Liver (tissue), 8 donors: ENCODE measurements at regions not wholly inside any gene's neighbourhood (a gene's known extent, or its start where the extent isn't known, plus 50 kb on each side); places are given as distances from the start of the nearest gene placed in this dataset.
"Not testable (repeated sequence)": the region's sequence is repeated elsewhere in the genome, so short reads cannot be mapped to it uniquely, and the experiment has no call there.

ENCODE experiments used
- DNase-seq: peaks from one replicate; pipeline ENCODE4 v3.0.0-alpha.2; 2017; ENCODE audit warnings: low spot score
- H3K27ac ChIP-seq, 2 donors: one replicate each; pipeline ENCODE4 v1.7.0; 2013; ENCODE audit warnings: inconsistent platforms in 2 of 2, low read length in 2 of 2, control low read depth in 1 of 2, low read depth in 1 of 2, mild to moderate bottlenecking in 1 of 2
- H3K27me3 ChIP-seq, 4 donors: one replicate each; pipeline versions ENCODE4 v1.6.1 to v1.7.0; 2013; ENCODE audit warnings: low read length in 3 of 4, inconsistent platforms in 1 of 4, mild to moderate bottlenecking in 1 of 4, moderate library complexity in 1 of 4; ENCODE audit not compliant: control insufficient read depth in 4 of 4, insufficient read depth in 4 of 4
- H3K36me3 ChIP-seq, 4 donors: one replicate each; pipeline versions ENCODE4 v1.6.1 to v1.7.0; 2013; ENCODE audit warnings: low read length in 3 of 4, mild to moderate bottlenecking in 3 of 4, low read depth in 1 of 4, moderate library complexity in 1 of 4; ENCODE audit not compliant: control insufficient read depth in 4 of 4, insufficient read depth in 3 of 4
- H3K4me1 ChIP-seq, 4 donors: one replicate each; pipeline versions ENCODE4 v1.6.1 to v1.7.0; 2013; ENCODE audit warnings: low read length in 3 of 4, mild to moderate bottlenecking in 3 of 4, moderate library complexity in 1 of 4; ENCODE audit not compliant: control insufficient read depth in 4 of 4, insufficient read depth in 4 of 4
- H3K4me3 ChIP-seq, 3 donors: one replicate each; pipeline versions ENCODE4 v1.6.1 to v1.7.0; 2013; ENCODE audit warnings: low read length in 3 of 3, control low read depth in 1 of 3, low read depth in 1 of 3, mild to moderate bottlenecking in 1 of 3
- H3K9ac ChIP-seq, 2 donors: one replicate each; pipeline ENCODE4 v1.7.0; 2013; ENCODE audit warnings: low read length in 2 of 2, mild to moderate bottlenecking in 2 of 2, moderate library complexity in 2 of 2, control low read depth in 1 of 2, low read depth in 1 of 2
- H3K9me3 ChIP-seq, 4 donors: one replicate each; pipeline versions ENCODE4 v1.6.1 to v1.7.0; 2013; ENCODE audit warnings: low read length in 3 of 4; ENCODE audit not compliant: control insufficient read depth in 4 of 4
- ATF3 ChIP-seq: IDR thresholded peaks from 2 replicates; pipeline ENCODE4 v1.6.1; 2016; ENCODE audit warnings: antibody characterized with exemption
- EGR1 ChIP-seq, 2 donors: IDR thresholded peaks; 2 replicates each; pipeline ENCODE4 v1.6.1; 2016 to 2018; ENCODE audit warnings: antibody characterized with exemption in 2 of 2, low read depth in 2 of 2
- FOXA1 ChIP-seq: IDR thresholded peaks from 2 replicates; pipeline ENCODE4 v1.6.1; 2016; ENCODE audit warnings: antibody characterized with exemption
- FOXA2 ChIP-seq: IDR thresholded peaks from 2 replicates; pipeline ENCODE4 v1.6.1; 2016; ENCODE audit warnings: antibody characterized with exemption
- GABPA ChIP-seq, 2 donors: IDR thresholded peaks in 1 of 2; conservative IDR thresholded peaks in 1 of 2; 2 replicates each; pipeline ENCODE4 v1.6.1; 2016; ENCODE audit warnings: antibody characterized with exemption in 2 of 2, mild to moderate bottlenecking in 1 of 2, moderate library complexity in 1 of 2
- HNF4A ChIP-seq, 2 donors: conservative IDR thresholded peaks; 2 replicates each; pipeline ENCODE4 v1.6.1; 2016; ENCODE audit warnings: antibody characterized with exemption in 2 of 2, mild to moderate bottlenecking in 2 of 2
- HNF4G ChIP-seq: IDR thresholded peaks from 2 replicates; pipeline ENCODE4 v1.6.1; 2016; ENCODE audit warnings: antibody characterized with exemption
- JUND ChIP-seq, 2 donors: IDR thresholded peaks; 2 replicates each; pipeline ENCODE4 v1.6.1; 2016; ENCODE audit warnings: antibody characterized with exemption in 2 of 2
- NR2F2 ChIP-seq: IDR thresholded peaks from 2 replicates; pipeline ENCODE4 v1.6.1; 2016; ENCODE audit warnings: antibody characterized with exemption
- RAD21 ChIP-seq, 2 donors: IDR thresholded peaks; 2 replicates each; pipeline ENCODE4 v1.6.1; 2016; ENCODE audit warnings: antibody characterized with exemption in 2 of 2, mild to moderate bottlenecking in 2 of 2
- RXRA ChIP-seq, 2 donors: IDR thresholded peaks; 2 replicates each; pipeline ENCODE4 v1.6.1; 2017 to 2018; ENCODE audit warnings: antibody characterized with exemption in 2 of 2, mild to moderate bottlenecking in 1 of 2
- SP1 ChIP-seq: IDR thresholded peaks from 2 replicates; pipeline ENCODE4 v1.6.1; 2018; ENCODE audit warnings: antibody characterized with exemption, mild to moderate bottlenecking
- TAF1 ChIP-seq: conservative IDR thresholded peaks from 2 replicates; pipeline ENCODE4 v1.6.1; 2016; ENCODE audit warnings: antibody characterized with exemption, mild to moderate bottlenecking
- YY1 ChIP-seq: IDR thresholded peaks from 2 replicates; pipeline ENCODE4 v1.6.1; 2016; ENCODE audit warnings: antibody characterized with exemption, mild to moderate bottlenecking
- ZBTB33 ChIP-seq: IDR thresholded peaks from 2 replicates; pipeline ENCODE4 v1.6.1; 2016; ENCODE audit warnings: antibody characterized with exemption
- WGBS: extraction: QIAGEN DNeasy Blood & Tissue Kit; methylation state at CpG from one replicate; pipeline ENCODE4 v1.1.7; 2013; 5-methylcytosine and 5-hydroxymethylcytosine counted together
- TF ChIP-seq, protein P1 (sequence below): IDR thresholded peaks from 2 replicates; pipeline ENCODE4 v1.6.1; 2016; ENCODE audit warnings: antibody characterized with exemption, mild to moderate bottlenecking
- TF ChIP-seq, protein P2 (sequence below): fragments of 150-350 bp; IDR thresholded peaks from 2 replicates; pipeline ENCODE4 v1.5.1; 2017; ENCODE audit warnings: improper control_type of control experiment, low read depth, low read length; ENCODE audit not compliant: missing input control
- TF ChIP-seq, protein P3 (sequence below): IDR thresholded peaks from 2 replicates; pipeline ENCODE4 v1.6.1; 2016; ENCODE audit warnings: antibody characterized with exemption
- donor health status: healthy.
- donor health status: healthy.
- donor health status: healthy.
- donor health status: healthy.
- donor health status: healthy.

- not testable (repeated sequence) for H3K9ac ChIP-seq, H3K36me3 ChIP-seq, H3K4me1 ChIP-seq, H3K4me3 ChIP-seq, DNase-seq, H3K27ac ChIP-seq, H3K9me3 ChIP-seq, H3K27me3 ChIP-seq
- whole genome bisulfite sequencing = 77% methylated on average over 10 of the region's 10 CpGs
Measured at GRCh38 chr10:106343539-106343938, 821.0 kb downstream of the SORCS1 start.

DNA sequence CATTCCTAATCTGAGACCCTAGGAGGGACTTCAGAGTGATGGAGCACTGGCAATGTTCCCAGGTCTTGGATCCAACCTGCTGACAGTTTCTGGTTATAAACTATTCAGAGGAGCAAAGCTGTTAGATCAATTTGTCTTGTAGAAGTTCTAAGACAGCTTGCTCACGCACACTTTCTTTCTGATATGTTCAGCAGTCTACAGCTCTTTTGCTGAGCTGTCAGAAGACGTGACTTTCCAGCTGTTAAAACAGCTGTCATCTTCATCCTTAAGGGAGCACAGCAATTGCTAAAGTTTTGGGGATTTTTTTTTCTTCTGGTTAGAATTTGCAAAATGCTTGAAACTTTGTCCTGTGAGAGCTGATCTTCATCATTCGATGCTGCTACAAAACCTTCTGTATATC, 823.1 kb downstream of the SORCS1 start:
- Histone ChIP-seq H3K9me3 (no peaks in the 10 kb centered on the region), H3K9ac (no peak overlapping the region), H3K36me3 (no peaks in the 10 kb centered on the region), H3K27me3 (peaks cover 0 to 2% (median 0%) of the 10 kb centered on the region in 4 donors), H3K4me1 (no peaks in the 10 kb centered on the region), H3K4me3 (no peak overlapping the region), H3K27ac (no peak overlapping the region)
- WGBS = 64% methylated on average over 3 of the region's 3 CpGs
- DNase-seq = no peak
- TF ChIP-seq ZBTB33 = no peak
- TF ChIP-seq HNF4G = no peak
- TF ChIP-seq EGR1 (IDR thresholded peaks at IDR 0.05; ENCODE audit: low read depth in 2 of 2) = no peak
- no peak for TF ChIP-seq YY1
- TF ChIP-seq, protein P1, sequence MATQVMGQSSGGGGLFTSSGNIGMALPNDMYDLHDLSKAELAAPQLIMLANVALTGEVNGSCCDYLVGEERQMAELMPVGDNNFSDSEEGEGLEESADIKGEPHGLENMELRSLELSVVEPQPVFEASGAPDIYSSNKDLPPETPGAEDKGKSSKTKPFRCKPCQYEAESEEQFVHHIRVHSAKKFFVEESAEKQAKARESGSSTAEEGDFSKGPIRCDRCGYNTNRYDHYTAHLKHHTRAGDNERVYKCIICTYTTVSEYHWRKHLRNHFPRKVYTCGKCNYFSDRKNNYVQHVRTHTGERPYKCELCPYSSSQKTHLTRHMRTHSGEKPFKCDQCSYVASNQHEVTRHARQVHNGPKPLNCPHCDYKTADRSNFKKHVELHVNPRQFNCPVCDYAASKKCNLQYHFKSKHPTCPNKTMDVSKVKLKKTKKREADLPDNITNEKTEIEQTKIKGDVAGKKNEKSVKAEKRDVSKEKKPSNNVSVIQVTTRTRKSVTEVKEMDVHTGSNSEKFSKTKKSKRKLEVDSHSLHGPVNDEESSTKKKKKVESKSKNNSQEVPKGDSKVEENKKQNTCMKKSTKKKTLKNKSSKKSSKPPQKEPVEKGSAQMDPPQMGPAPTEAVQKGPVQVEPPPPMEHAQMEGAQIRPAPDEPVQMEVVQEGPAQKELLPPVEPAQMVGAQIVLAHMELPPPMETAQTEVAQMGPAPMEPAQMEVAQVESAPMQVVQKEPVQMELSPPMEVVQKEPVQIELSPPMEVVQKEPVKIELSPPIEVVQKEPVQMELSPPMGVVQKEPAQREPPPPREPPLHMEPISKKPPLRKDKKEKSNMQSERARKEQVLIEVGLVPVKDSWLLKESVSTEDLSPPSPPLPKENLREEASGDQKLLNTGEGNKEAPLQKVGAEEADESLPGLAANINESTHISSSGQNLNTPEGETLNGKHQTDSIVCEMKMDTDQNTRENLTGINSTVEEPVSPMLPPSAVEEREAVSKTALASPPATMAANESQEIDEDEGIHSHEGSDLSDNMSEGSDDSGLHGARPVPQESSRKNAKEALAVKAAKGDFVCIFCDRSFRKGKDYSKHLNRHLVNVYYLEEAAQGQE = no peak
- TF ChIP-seq ATF3 = no peak
- TF ChIP-seq TAF1 = no peak
- TF ChIP-seq FOXA2 = no peak
- no peak for TF ChIP-seq NR2F2
- TF ChIP-seq GABPA (IDR thresholded peaks at IDR 0.05 in 1 of 2, conservative IDR thresholded peaks at IDR 0.05 in 1 of 2) = no peak
- TF ChIP-seq RAD21 (IDR thresholded peaks at IDR 0.05) = no peak
- TF ChIP-seq HNF4A (conservative IDR thresholded peaks at IDR 0.05) = no peak
- TF ChIP-seq, protein P2, sequence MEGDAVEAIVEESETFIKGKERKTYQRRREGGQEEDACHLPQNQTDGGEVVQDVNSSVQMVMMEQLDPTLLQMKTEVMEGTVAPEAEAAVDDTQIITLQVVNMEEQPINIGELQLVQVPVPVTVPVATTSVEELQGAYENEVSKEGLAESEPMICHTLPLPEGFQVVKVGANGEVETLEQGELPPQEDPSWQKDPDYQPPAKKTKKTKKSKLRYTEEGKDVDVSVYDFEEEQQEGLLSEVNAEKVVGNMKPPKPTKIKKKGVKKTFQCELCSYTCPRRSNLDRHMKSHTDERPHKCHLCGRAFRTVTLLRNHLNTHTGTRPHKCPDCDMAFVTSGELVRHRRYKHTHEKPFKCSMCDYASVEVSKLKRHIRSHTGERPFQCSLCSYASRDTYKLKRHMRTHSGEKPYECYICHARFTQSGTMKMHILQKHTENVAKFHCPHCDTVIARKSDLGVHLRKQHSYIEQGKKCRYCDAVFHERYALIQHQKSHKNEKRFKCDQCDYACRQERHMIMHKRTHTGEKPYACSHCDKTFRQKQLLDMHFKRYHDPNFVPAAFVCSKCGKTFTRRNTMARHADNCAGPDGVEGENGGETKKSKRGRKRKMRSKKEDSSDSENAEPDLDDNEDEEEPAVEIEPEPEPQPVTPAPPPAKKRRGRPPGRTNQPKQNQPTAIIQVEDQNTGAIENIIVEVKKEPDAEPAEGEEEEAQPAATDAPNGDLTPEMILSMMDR = no peak
- no peak for TF ChIP-seq FOXA1
- no peak for TF ChIP-seq JUND (IDR thresholded peaks at IDR 0.05)
- TF ChIP-seq SP1 = no peak
- TF ChIP-seq, protein P3, sequence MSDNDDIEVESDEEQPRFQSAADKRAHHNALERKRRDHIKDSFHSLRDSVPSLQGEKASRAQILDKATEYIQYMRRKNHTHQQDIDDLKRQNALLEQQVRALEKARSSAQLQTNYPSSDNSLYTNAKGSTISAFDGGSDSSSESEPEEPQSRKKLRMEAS = no peak
- no peak for TF ChIP-seq RXRA (IDR thresholded peaks at IDR 0.05)
